SU-DHL-6 (cell line): ENCODE measurements at regions not wholly inside any gene's neighbourhood (a gene's known extent, or its start where the extent isn't known, plus 50 kb on each side); places are given as distances from the start of the nearest gene placed in this dataset.

ENCODE experiments used
- H2AFZ ChIP-seq: fragments of 200-600 bp; sonication (generic); 2 replicates; pipeline ENCODE4 v1.6.1; 2014; ENCODE audit warnings: low read depth, mild to moderate bottlenecking, moderate library complexity, mixed read lengths, antibody characterized with exemption, low read length; ENCODE audit not compliant: severe bottlenecking
- H3F3A ChIP-seq: fragments of 200-600 bp; shearing (Covaris generic); 2 replicates; pipeline ENCODE4 v1.6.0; 2016; ENCODE audit warnings: antibody characterized with exemption, mild to moderate bottlenecking; ENCODE audit not compliant: insufficient read depth
- H3K27ac ChIP-seq: fragments of 200-600 bp; sonication (generic); 2 replicates; pipeline ENCODE4 v1.5.1; 2016; ENCODE audit warnings: low read depth, mild to moderate bottlenecking, low read length, moderate library complexity, mixed read lengths
- H3K27me3 ChIP-seq: fragments of 200-600 bp; sonication (generic), shearing (Covaris generic); 2 replicates; pipeline ENCODE4 v1.6.0; 2014; ENCODE audit warnings: mild to moderate bottlenecking, low read length
- H3K36me3 ChIP-seq: fragments of 200-600 bp; sonication (generic); 2 replicates; pipeline ENCODE4 v1.6.1; 2014; ENCODE audit warnings: mild to moderate bottlenecking, low read length, mixed read lengths
- H3K4me2 ChIP-seq: fragments of 300-600, 200-600 bp; shearing (Covaris generic), sonication (generic); 2 replicates; pipeline ENCODE4 v1.6.0; 2014; ENCODE audit warnings: low read length, low read depth, mild to moderate bottlenecking; ENCODE audit not compliant: poor library complexity, severe bottlenecking
- H3K4me3 ChIP-seq: fragments of 200-600 bp; sonication (generic); 2 replicates; pipeline ENCODE4 v1.5.1; 2014; ENCODE audit warnings: antibody characterized with exemption, low read length, mild to moderate bottlenecking, mixed read lengths; ENCODE audit not compliant: insufficient read depth, poor library complexity, severe bottlenecking
- H3K79me2 ChIP-seq: fragments of 200-600 bp; sonication (generic); 2 replicates; pipeline ENCODE4 v1.6.1; 2014; ENCODE audit warnings: mild to moderate bottlenecking, low read length, moderate library complexity; ENCODE audit not compliant: insufficient read depth
- H3K9ac ChIP-seq: fragments of 200-600 bp; sonication (generic); 2 replicates; pipeline ENCODE4 v1.7.0; 2014; ENCODE audit warnings: mild to moderate bottlenecking, low read length
- H3K9me2 ChIP-seq: fragments of 200-600 bp; sonication (generic); replicated peaks from 2 replicates; pipeline ENCODE4 v1.6.1; 2014; ENCODE audit warnings: low read length; ENCODE audit not compliant: insufficient read depth
- H3K9me3 ChIP-seq: fragments of 200-600 bp; sonication (generic); 2 replicates; pipeline ENCODE4 v1.6.1; 2014; ENCODE audit warnings: low read length, mixed read lengths; ENCODE audit not compliant: insufficient read depth
- H4K20me1 ChIP-seq: fragments of 200-600 bp; sonication (generic); 2 replicates; pipeline ENCODE4 v1.6.1; 2014; ENCODE audit warnings: low read depth, mild to moderate bottlenecking, antibody characterized with exemption, low read length, moderate library complexity, mixed read lengths
- CTCF ChIP-seq: fragments of 200-600 bp; sonication (generic); IDR thresholded peaks from one replicate; pipeline ENCODE4 v1.5.1; 2017; ENCODE audit warnings: antibody characterized with exemption, mild to moderate bottlenecking, low read length, moderate library complexity; ENCODE audit not compliant: insufficient read depth, poor library complexity, severe bottlenecking
- EZH2phosphoT487 ChIP-seq: fragments of 200-600 bp; sonication (generic), shearing (Covaris generic); conservative IDR thresholded peaks from 2 replicates; pipeline ENCODE4 v1.6.1; 2018; ENCODE audit warnings: mild to moderate bottlenecking, antibody characterized with exemption, low read length, moderate library complexity, mixed read lengths

GRCh38 chr3:162743091-162743490 is 1246.5 kb downstream of the OTOL1 start:
- Histone ChIP-seq H3K9ac (no peak overlapping the region), H3K27ac (no peak overlapping the region), H3K9me2 (no peaks in the 10 kb centered on the region), H3K9me3 (no peaks in the 10 kb centered on the region), H3K36me3 (no peaks in the 10 kb centered on the region), H3K4me3 (no peak overlapping the region), H2AFZ (no peak overlapping the region), H4K20me1 (no peaks in the 10 kb centered on the region), H3F3A (no peaks in the 10 kb centered on the region), H3K4me2 (no peak overlapping the region), H3K27me3 (no peaks in the 10 kb centered on the region), H3K79me2 (no peaks in the 10 kb centered on the region)
- TF ChIP-seq EZH2phosphoT487 (no peak), CTCF (no peak)

- no peaks in the 10 kb centered on the region for H4K20me1 ChIP-seq
- no peaks in the 10 kb centered on the region for H3K27me3 ChIP-seq
- no peaks in the 10 kb centered on the region for H3K36me3 ChIP-seq
- H3K4me3 ChIP-seq = no peak overlapping the region
- peaks cover 12% of the 10 kb centered on the region; the same call in 1 of the 2 replicates for H3K9me3 ChIP-seq
- TF ChIP-seq CTCF (no peak), EZH2phosphoT487 (no peak)
- no peak overlapping the region for H3K27ac ChIP-seq
- no peak overlapping the region for H3K9ac ChIP-seq
- H3K9me2 ChIP-seq = no peaks in the 10 kb centered on the region
- no peaks in the 10 kb centered on the region for H3F3A ChIP-seq
- peak overlapping the region; percentile 19 for H2AFZ ChIP-seq
- H3K4me2 ChIP-seq = no peak overlapping the region
- H3K79me2 ChIP-seq = no peaks in the 10 kb centered on the region
Measured at GRCh38 chr3:162760789-162761188, 1264.2 kb downstream of the OTOL1 start.

- H3K4me3 ChIP-seq = no peak overlapping the region
- H4K20me1 ChIP-seq = no peaks in the 10 kb centered on the region
- no peak for TF ChIP-seq EZH2phosphoT487
- no peak for TF ChIP-seq CTCF
- no peaks in the 10 kb centered on the region for H3K79me2 ChIP-seq
- H3K4me2 ChIP-seq = no peak overlapping the region
- H3K9me3 ChIP-seq = peaks cover 19% of the 10 kb centered on the region; the same call in 1 of the 2 replicates
- H3K27ac ChIP-seq = no peak overlapping the region
- H3F3A ChIP-seq = no peaks in the 10 kb centered on the region
- peak overlapping the region; percentile 71 for H2AFZ ChIP-seq
- H3K9ac ChIP-seq = no peak overlapping the region
- H3K36me3 ChIP-seq = no peaks in the 10 kb centered on the region
- no peaks in the 10 kb centered on the region for H3K27me3 ChIP-seq
- no peaks in the 10 kb centered on the region for H3K9me2 ChIP-seq
Measured at GRCh38 chr3:162764051-162764807, 1267.6 kb downstream of the OTOL1 start.
